Endothelial cell (in vitro differentiated cells): ENCODE measurements at regions not wholly inside any gene's neighbourhood (a gene's known extent, or its start where the extent isn't known, plus 50 kb on each side); places are given as distances from the start of the nearest gene placed in this dataset.

Source experiments
- DNase-seq: peaks from one replicate; pipeline ENCODE4 v3.0.0; 2021; ENCODE audit warnings: low spot score
- H3K27ac Mint-ChIP-seq: one replicate; pipeline ENCODE4 v1.8.0; 2021; ENCODE audit warnings: mixed read lengths, inconsistent platforms; ENCODE audit not compliant: unreplicated experiment
- H3K27me3 Mint-ChIP-seq: one replicate; pipeline ENCODE4 v1.8.0; 2021; ENCODE audit warnings: mild to moderate bottlenecking, moderate library complexity, mixed read lengths, inconsistent platforms; ENCODE audit not compliant: unreplicated experiment
- H3K36me3 Mint-ChIP-seq: one replicate; pipeline ENCODE4 v1.8.0; 2021; ENCODE audit warnings: mild to moderate bottlenecking, low read depth, mixed read lengths, inconsistent platforms; ENCODE audit not compliant: unreplicated experiment
- H3K4me1 Mint-ChIP-seq: one replicate; pipeline ENCODE4 v1.8.0; 2021; ENCODE audit warnings: mild to moderate bottlenecking, mixed read lengths, inconsistent platforms; ENCODE audit not compliant: unreplicated experiment
- H3K4me3 Mint-ChIP-seq: one replicate; pipeline ENCODE4 v1.8.0; 2021; ENCODE audit warnings: mild to moderate bottlenecking, mixed read lengths, inconsistent platforms; ENCODE audit not compliant: unreplicated experiment
- H3K9me3 Mint-ChIP-seq: one replicate; pipeline ENCODE4 v1.8.0; 2021; ENCODE audit warnings: mixed read lengths, inconsistent platforms; ENCODE audit not compliant: unreplicated experiment
- CTCF ChIP-seq: fragments of 200-600 bp; sonication (generic); IDR thresholded peaks from one replicate; pipeline ENCODE4 v1.5.0; 2021; ENCODE audit warnings: antibody characterized with exemption; ENCODE audit not compliant: unreplicated experiment

- DNase-seq, result no peak
- Mint-ChIP-seq H3K4me1 (no peaks in the 10 kb centered on the region), H3K36me3 (no peaks in the 10 kb centered on the region), H3K9me3 (no peaks in the 10 kb centered on the region), H3K27ac (no peak overlapping the region), H3K4me3 (no peak overlapping the region), H3K27me3 (no peaks in the 10 kb centered on the region)
- TF ChIP-seq CTCF, result no peak
Measured at GRCh38 chr15:93985925-93986324, 245.4 kb upstream of the MCTP2 start.

- Mint-ChIP-seq H3K27me3 (no peaks in the 10 kb centered on the region), H3K27ac (no peak overlapping the region), H3K9me3 (no peaks in the 10 kb centered on the region), H3K36me3 (no peaks in the 10 kb centered on the region), H3K4me1 (no peaks in the 10 kb centered on the region), H3K4me3 (no peak overlapping the region)
- DNase-seq, result no peak
- TF ChIP-seq CTCF, result no peak
Measured at GRCh38 chr15:93985176-93985575, 246.2 kb upstream of the MCTP2 start.

GRCh38 chr15:93983526-93983925 lies 247.8 kb upstream of the MCTP2 start:
- no peaks in the 10 kb centered on the region for H3K9me3 Mint-ChIP-seq
- no peak for DNase-seq
- H3K27ac Mint-ChIP-seq, result no peak overlapping the region
- no peaks in the 10 kb centered on the region for H3K36me3 Mint-ChIP-seq
- TF ChIP-seq CTCF, result no peak
- H3K4me3 Mint-ChIP-seq, result no peak overlapping the region
- H3K27me3 Mint-ChIP-seq, result no peaks in the 10 kb centered on the region
- no peaks in the 10 kb centered on the region for H3K4me1 Mint-ChIP-seq

GRCh38 chr15:93982226-93982727 lies 249.1 kb upstream of the MCTP2 start:
- no peak overlapping the region for H3K27ac Mint-ChIP-seq
- no peaks in the 10 kb centered on the region for H3K4me1 Mint-ChIP-seq
- DNase-seq, result no peak
- no peak overlapping the region for H3K4me3 Mint-ChIP-seq
- TF ChIP-seq CTCF, result no peak
- no peaks in the 10 kb centered on the region for H3K9me3 Mint-ChIP-seq
- H3K27me3 Mint-ChIP-seq, result peaks cover 1% of the 10 kb centered on the region
- H3K36me3 Mint-ChIP-seq, result no peaks in the 10 kb centered on the region

GRCh38 chr15:93981706-93982105 lies 249.7 kb upstream of the MCTP2 start:
- Mint-ChIP-seq H3K27me3 (peaks cover 1% of the 10 kb centered on the region), H3K4me3 (no peak overlapping the region), H3K4me1 (no peaks in the 10 kb centered on the region), H3K36me3 (no peaks in the 10 kb centered on the region), H3K9me3 (no peaks in the 10 kb centered on the region), H3K27ac (no peak overlapping the region)
- no peak for TF ChIP-seq CTCF
- DNase-seq, result no peak
